H1 (cell line): ENCODE measurements at regions not wholly inside any gene's neighbourhood (a gene's known extent, or its start where the extent isn't known, plus 50 kb on each side); places are given as distances from the start of the nearest gene placed in this dataset.

Source experiments
- SIN3A ChIP-seq, 2 experiments: IDR thresholded peaks in 1 of 2; conservative IDR thresholded peaks in 1 of 2; 2 replicates each; pipeline ENCODE4 v1.6.1; 2011 to 2012; ENCODE audit warnings: low read length in 2 of 2, improper control_type of control experiment in 1 of 2, low read depth in 1 of 2, mild to moderate bottlenecking in 1 of 2
- TEAD4 ChIP-seq: IDR thresholded peaks from 2 replicates; pipeline ENCODE4 v1.6.1; 2012; ENCODE audit warnings: low read depth, low read length, inconsistent platforms, mixed read lengths

DNA sequence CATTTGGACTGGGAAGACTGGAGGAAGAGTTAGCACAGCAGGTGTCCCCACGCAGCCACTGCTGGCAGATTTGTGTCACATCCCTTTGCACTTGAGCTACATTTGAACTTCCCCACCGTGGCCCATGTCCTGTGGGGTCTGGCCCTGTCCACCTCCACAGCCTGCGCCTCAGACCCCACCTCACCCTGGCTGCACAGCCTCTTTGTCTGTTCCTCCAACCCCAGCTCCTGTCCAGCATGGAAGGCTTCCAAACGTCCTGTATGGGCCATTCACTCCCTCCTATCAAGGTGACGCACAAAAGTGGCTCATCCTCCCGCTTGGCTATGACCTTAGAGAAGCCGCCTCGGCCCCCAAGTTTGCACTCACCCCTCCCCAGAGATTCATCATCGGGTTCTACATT is 200.6 kb downstream of the FOXL1 start:
- TF ChIP-seq TEAD4 (no peak), SIN3A (conservative IDR thresholded peaks at IDR 0.05 in 1 of 2, IDR thresholded peaks at IDR 0.05 in 1 of 2; ENCODE audit: low read depth in 1 of 2, low read length in 2 of 2) (no peak)
